HG03354 (cell line): ENCODE measurements at regions not wholly inside any gene's neighbourhood (a gene's known extent, or its start where the extent isn't known, plus 50 kb on each side); places are given as distances from the start of the nearest gene placed in this dataset.

ENCODE experiments used
- ATAC-seq: cut with Tn5 transposase; IDR thresholded peaks from one replicate; pipeline ENCODE4 v1.9.1; 2021; ENCODE audit warnings: mild to moderate bottlenecking; ENCODE audit not compliant: unreplicated experiment, poor library complexity, severe bottlenecking

- no peak for ATAC-seq
Observed at GRCh38 chr11:134544095-134544815, 132.2 kb upstream of the B3GAT1 start.

DNA sequence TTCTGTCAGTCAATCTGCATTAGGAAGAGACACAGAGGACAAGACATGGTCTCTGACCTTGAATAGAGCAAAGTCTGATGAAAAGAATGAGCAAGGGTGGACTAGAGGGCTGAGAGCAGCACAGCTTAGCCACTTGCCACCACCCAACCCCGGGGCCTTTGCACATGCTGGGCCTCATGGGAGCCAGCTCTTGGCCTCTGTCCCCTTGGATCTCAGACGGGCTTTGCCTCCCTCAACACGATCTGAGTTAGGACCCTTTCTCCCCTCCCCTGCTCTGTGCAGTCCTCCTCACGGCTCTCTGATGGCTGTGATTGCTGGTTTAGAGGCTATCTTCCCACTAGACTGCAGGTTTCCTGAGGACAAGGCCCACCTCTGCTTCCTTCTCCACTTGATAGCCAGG, 131.6 kb upstream of the B3GAT1 start:
- ATAC-seq = no peak

DNA sequence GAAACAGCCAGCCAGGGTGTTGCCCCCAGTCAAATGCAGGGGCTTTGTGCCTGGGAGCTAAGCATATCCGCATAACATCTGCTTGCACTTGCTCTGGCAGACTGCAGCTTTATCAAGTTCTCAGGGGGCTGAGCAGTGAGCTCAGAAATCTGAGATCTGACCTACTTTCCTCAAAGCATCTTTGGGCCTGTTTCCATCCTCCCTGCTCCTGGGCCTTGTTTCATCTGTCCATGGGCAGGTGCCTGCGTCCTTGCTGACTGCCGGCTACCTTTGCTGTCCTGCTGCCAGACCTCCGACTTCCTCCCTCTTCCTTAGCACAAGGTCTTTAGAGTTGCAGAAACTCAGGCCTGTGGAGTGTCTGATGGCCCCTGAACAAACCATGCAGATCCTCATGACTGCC, 131.2 kb upstream of the B3GAT1 start:
- no peak for ATAC-seq

GRCh38 chr11:134542401-134543165, 130.5 kb upstream of the B3GAT1 start:
- no peak for ATAC-seq

DNA sequence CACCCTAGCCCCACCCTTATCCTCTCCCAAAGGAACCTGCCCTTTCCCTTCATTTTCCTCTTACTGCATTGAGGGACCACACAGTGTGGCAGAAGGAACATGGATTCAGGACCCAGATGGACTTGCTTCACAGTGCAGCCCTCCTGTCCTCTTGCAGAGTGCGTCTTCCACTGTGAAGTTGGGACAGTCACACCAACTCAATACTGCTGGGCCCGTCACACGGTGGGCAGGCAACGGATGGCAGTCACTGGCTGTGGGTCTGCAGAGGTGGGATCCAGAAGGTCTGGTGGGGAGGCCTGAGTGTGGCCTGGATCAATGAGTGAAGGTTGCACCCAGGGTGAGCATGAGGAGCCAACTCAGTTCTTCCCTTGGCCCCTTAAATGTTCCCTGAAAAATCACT, 129.9 kb upstream of the B3GAT1 start:
- ATAC-seq = no peak

- ATAC-seq = no peak
Observed at GRCh38 chr11:134541355-134541754, 129.3 kb upstream of the B3GAT1 start.

- ATAC-seq = no peak
Observed at GRCh38 chr11:134539285-134539684, 127.2 kb upstream of the B3GAT1 start.

DNA sequence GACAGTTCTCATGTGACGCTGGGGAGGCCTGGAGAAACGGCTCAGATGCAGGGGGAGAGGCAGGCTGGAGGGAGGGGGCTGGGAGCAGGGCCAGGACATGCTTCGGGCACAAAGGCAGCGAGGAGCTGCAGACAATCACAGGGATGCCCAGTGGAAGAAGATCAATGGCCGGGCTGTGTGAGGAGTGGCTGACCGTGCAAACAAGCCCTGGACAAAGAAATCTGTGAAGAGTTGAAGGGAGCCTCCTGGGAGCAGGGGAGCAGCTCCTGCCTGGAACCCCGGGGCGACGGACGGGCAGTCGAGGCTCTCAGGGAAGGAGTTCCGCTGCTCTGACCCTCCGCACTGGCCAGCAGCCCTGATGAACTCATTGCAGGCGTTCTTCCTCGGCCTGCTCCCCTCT, 126.7 kb upstream of the B3GAT1 start:
- ATAC-seq = no peak

- no peak for ATAC-seq
Observed at GRCh38 chr11:134537941-134538340, 125.9 kb upstream of the B3GAT1 start.

DNA sequence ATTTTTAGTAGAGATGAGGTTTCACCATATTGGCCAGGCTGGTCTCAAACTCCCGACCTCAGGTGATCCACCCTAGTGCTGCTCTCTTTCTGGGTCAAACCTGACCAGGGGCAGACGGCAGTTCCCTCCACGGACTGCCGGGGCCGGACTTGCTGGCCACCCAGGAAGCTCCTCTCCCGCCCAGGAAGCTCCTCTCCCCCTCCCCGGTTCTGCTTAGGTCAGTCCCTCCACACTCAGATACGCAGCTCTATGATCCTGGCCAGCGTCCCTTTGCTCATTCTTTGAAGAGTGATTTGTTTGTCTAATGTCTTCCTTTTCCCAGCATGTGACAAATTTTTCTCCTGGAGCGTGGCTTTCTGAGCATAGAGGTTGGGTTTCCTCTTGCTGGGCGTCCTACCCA, 125.3 kb upstream of the B3GAT1 start:
- no peak for ATAC-seq

- no peak for ATAC-seq
Observed at GRCh38 chr11:134536677-134537076, 124.6 kb upstream of the B3GAT1 start.

- no peak for ATAC-seq
Observed at GRCh38 chr11:134536219-134536618, 124.2 kb upstream of the B3GAT1 start.

DNA sequence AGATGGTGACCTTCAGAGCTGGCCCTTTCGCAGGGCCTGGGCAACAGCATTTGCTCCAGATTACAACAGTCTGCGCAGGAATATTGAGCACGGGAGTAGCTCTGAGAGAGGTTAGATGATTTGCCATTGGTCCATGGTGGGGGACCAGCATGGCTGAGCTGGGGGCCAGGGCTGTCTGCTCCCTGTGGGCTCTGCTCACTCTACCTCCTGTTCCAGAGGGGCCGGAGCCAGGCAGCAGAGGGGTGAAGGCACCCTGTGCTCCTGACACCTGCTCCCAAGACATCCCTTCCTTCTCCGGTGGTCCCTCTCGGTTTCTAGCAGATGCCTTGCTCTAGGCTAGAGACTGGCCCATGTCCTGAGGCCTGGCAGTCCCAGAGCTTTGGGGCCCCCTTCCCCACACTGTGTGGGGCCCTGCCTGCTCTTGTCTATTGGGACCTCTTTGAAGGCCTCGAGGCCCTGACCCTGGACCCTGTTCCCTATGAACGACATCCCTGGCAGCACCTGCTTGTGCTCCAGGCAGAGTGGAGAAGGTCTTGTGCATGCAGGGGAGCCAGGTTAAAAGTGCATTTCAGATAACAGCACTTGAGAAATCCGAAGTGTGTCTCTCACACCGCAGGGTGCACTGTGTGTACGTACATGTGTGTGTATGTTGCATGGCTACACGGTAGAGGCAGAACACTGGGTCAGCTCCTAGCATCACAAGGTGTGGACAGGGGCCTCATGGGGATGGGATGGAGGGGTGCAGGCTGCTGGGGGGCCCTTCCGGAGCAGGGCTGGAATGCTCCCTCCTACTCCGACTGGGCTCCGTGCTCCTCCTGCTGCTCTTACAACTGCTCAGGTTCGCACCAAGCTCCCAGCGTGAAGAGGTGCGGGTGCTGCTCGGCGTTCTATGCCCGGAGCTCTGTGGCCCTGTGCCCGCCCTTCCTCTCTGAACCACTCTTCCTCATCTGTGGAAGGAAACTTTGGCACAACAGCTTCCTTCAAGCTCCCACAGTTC, 123.3 kb upstream of the B3GAT1 start:
- ATAC-seq = no peak

DNA sequence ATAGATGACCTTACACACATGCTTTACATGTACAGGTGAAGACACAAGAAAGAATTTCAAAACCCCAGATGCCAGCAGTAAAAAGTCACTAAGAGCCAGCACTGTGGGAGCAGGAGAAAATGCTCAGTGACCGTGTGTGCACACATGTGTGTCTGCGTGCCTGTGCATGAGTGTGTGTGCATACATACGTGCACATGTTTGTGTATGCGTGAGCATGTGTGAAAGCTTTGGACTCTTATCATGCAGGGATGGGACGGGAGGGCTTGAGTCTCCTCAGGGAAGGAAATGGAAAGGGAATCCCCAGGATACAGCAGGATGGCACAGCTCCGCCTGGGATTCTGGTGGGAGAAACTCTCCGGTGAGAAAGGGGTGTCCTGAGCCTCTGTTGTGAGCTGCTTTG, 121.5 kb upstream of the B3GAT1 start:
- no peak for ATAC-seq

DNA sequence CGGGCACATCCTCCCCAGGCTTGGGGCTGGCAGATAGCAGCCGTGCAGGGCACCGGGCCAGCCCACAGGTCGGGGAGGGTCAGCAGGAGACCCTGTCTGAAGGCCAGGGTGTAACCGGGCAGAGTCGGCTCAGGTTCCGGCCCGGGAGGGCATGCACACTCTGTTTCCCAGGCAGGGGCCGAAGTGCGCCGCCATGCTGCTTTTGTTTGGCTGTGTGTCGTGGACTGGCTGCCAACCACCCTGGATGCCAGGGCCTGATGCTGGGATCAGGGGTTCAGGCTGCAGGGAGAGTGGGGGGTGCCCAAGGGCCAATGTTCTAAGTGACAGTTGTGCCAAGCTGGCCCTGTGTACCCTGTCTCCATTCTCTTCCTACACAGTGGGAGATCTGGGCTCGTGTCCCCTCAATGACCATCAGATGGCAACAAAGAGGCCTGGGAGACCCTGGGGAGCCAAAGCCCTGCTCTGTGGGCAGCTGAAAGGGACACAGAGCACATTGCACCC, 120.9 kb upstream of the B3GAT1 start:
- ATAC-seq = no peak

DNA sequence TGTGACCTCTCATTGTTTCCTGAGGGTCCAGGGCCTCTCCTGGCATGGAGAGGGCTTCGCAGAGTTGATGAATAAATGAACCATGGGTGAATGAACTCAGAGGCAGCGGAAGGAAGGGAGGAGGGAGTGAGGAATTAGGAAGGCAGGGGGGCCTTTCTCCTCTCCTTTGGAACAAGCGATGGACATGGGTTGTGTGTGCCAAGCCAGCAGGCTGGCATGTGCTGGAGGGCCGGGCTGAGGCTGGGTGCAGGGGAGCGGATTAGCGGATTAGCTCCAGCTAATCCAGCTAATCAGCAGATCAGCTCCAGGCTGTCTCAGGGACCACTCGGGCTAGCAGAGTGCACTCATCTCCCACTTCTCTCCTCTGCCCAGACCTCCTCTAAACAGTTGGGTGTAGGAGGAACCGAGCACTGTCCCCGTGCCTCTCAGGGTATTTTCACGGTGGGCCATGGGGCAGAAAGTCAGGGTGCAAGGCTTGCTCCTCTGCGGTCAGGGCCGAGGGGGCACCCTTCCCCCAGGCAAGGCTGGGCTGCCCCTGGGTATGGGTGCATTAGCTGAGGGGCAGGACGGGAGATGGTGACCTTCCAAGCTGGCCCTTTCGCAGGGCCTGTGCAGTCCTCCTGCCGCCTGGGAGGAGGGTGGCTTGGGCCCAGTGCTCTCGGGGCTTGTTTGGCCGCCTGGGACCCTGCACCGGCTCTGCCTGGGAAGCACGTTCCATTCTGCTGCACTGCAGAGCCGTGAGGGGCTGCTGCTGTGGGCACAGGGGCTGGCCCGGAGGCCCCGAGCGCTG, 120.3 kb upstream of the B3GAT1 start:
- no peak for ATAC-seq

DNA sequence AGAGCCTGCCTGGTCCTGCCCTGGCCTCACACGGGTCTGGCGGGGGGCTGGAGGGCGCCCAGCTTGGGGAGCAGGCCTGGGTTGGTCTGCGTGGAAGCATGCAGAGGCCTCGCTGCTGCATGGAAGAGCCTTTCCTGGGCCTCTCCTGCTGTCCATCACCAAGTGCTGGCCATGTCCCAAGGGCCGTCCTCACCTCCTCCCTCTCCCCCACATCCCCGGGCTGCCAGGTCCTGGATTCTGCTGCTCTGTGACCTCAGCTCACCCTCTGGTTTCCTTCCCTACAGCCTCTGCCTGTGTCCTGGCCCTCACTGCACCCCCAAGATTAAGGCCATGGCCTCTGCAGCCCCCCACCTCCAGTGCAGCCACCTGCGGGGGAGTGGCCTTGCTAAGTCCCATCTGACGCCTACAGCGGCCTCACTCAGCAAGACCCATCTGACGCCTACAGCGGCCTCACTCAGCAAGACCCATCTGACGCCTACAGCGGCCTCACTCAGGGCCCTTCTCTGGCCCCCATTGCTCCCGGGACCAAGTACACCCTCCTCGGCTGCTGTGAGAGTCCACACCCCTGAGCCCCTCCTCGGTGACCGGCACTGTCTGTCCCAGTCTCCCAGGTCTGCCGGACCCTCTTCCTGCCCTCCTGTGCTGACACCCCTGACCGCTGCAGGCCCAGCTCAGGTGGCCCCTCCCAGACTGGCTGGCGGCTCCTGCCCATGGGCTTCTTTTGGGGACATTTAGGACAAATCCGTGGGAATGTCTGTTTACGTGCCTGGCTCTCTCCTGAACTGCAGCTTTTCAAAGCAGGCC, 119.5 kb upstream of the B3GAT1 start:
- no peak for ATAC-seq

- ATAC-seq = no peak
Observed at GRCh38 chr11:134530636-134531326, 118.7 kb upstream of the B3GAT1 start.
